SK-N-MC (cell line): ENCODE measurements at regions not wholly inside any gene's neighbourhood (a gene's known extent, or its start where the extent isn't known, plus 50 kb on each side); places are given as distances from the start of the nearest gene placed in this dataset.

Experiments used
- EZH2 ChIP-seq: fragments of 200-600 bp; sonication (generic); IDR thresholded peaks from one replicate; pipeline ENCODE4 v1.6.1; 2017; ENCODE audit warnings: antibody characterized with exemption
- POLR2AphosphoS5 ChIP-seq: IDR thresholded peaks from 2 replicates; pipeline ENCODE4 v1.6.1; 2012; ENCODE audit warnings: mild to moderate bottlenecking, low read depth, low read length, borderline replicate concordance

- no peak for TF ChIP-seq EZH2
- no peak for TF ChIP-seq POLR2AphosphoS5
Observed at GRCh38 chrX:38881727-38882126, 80.5 kb downstream of the MID1IP1 start.
